A549 (cell line): ENCODE measurements at regions not wholly inside any gene's neighbourhood (a gene's known extent, or its start where the extent isn't known, plus 50 kb on each side); places are given as distances from the start of the nearest gene placed in this dataset.

Experiments
- ATAC-seq, 2 experiments: fragments of 200-7000 bp in 1 of 2; fragments of >200 bp in 1 of 2; cut with Nextera tagmentation in 1 of 2; cut with Tn5 transposase in 1 of 2; 3 replicates each; pipeline versions ENCODE4 v1.8.0 to v1.9.1; 2018 to 2020; ENCODE audit warnings: mild to moderate bottlenecking in 1 of 2, moderate library complexity in 1 of 2
- CTCF ChIA-PET: fragments of 300-600 bp; sonication (Branson Sonifier 250); formaldehyde crosslinking; extraction: SDS; loops from one replicate; lab custom pipeline; 2021; ENCODE audit warnings: antibody characterized with exemption, inconsistent platforms; lab: Yijun Ruan, JAX
- POLR2A ChIA-PET: fragments of 350-600 bp; formaldehyde crosslinking; extraction: SDS; loops from one replicate; lab custom pipeline; 2021; ENCODE audit warnings: antibody characterized with exemption, inconsistent platforms; lab: Yijun Ruan, JAX
- DNase-seq, 2 experiments: peaks; one replicate each; pipeline versions ENCODE4 v3.0.0 to v3.0.0-alpha.2; 2011 to 2016; ENCODE audit warnings: low read depth in 1 of 2, low spot score in 1 of 2
- FAIRE-seq: peaks from 2 replicates; lab custom pipeline; 2011; peaks lifted over from hg19 to GRCh38; lab: Jason Lieb, UNC
- H3K27ac ChIP-seq, 2 experiments: fragments of >200 bp; sonication (Bioruptor Twin); formaldehyde crosslinking; 3 replicates each; pipeline ENCODE4 v1.5.1; 2016 to 2017
- H3K4me1 ChIP-seq: fragments of >200 bp; sonication (Bioruptor Twin); formaldehyde crosslinking; 3 replicates; pipeline ENCODE4 v1.6.1; 2016
- H3K4me2 ChIP-seq: fragments of >200 bp; sonication (Bioruptor Twin); formaldehyde crosslinking; 3 replicates; pipeline ENCODE4 v1.6.1; 2016
- H3K4me3 ChIP-seq: fragments of >200 bp; sonication (Bioruptor Twin); formaldehyde crosslinking; 3 replicates; pipeline ENCODE4 v1.5.1; 2016
- H3K9me3 ChIP-seq: fragments of >200 bp; sonication (Bioruptor Twin); formaldehyde crosslinking; 3 replicates; pipeline ENCODE4 v1.6.1; 2016
- CBX2 ChIP-seq: fragments of 200-600 bp; sonication (generic); IDR thresholded peaks from 2 replicates; pipeline ENCODE4 v1.6.1; 2016; ENCODE audit warnings: low read depth, mild to moderate bottlenecking, borderline replicate concordance
- CBX8 ChIP-seq: fragments of 200-600 bp; sonication (generic); IDR thresholded peaks from 2 replicates; pipeline ENCODE4 v1.6.1; 2016
- CEBPB ChIP-seq, 2 experiments: fragments of >200 bp in 1 of 2; sonication (Bioruptor Twin) in 1 of 2; formaldehyde crosslinking in 1 of 2; IDR thresholded peaks; 2 replicates each; pipeline ENCODE4 v1.6.1; 2012 to 2016
- EHF ChIP-seq: fragments of 250-450 bp; sonication (Bioruptor Pico); IDR thresholded peaks from 2 replicates; pipeline ENCODE4 v1.5.0; 2020; ENCODE audit warnings: mild to moderate bottlenecking
- EHMT2 ChIP-seq: fragments of 200-600 bp; sonication (generic); IDR thresholded peaks from 2 replicates; pipeline ENCODE4 v1.6.1; 2016; ENCODE audit warnings: antibody characterized with exemption, low read depth, mild to moderate bottlenecking, moderate library complexity
- FOSL2 ChIP-seq, 2 experiments: fragments of 450-650 bp in 1 of 2; fragments of >200 bp in 1 of 2; sonication (Bioruptor Twin) in 1 of 2; formaldehyde crosslinking; IDR thresholded peaks; 2 replicates each; pipeline versions ENCODE4 v1.5.0 to v1.6.1; 2016 to 2020; ENCODE audit warnings: mild to moderate bottlenecking in 1 of 2, moderate library complexity in 1 of 2
- GATA3 ChIP-seq: IDR thresholded peaks from 2 replicates; pipeline ENCODE4 v1.6.1; 2012; ENCODE audit warnings: borderline replicate concordance
- HOXA7 ChIP-seq: fragments of 250-450 bp; sonication (Bioruptor Pico); IDR thresholded peaks from 2 replicates; pipeline ENCODE4 v1.5.0; 2020; ENCODE audit warnings: mild to moderate bottlenecking, moderate library complexity
- HOXB13 ChIP-seq: fragments of 250-450 bp; sonication (Bioruptor Pico); IDR thresholded peaks from 2 replicates; pipeline ENCODE4 v1.5.0; 2020; ENCODE audit warnings: low read depth, mild to moderate bottlenecking, moderate library complexity
- HOXB5 ChIP-seq: fragments of 250-450 bp; sonication (Bioruptor Pico); IDR thresholded peaks from 2 replicates; pipeline ENCODE4 v1.5.0; 2020; ENCODE audit warnings: mild to moderate bottlenecking, moderate library complexity
- JUN ChIP-seq, 2 experiments: fragments of >200 bp; sonication (Bioruptor Twin); formaldehyde crosslinking; IDR thresholded peaks; 2 replicates in 1 of 2; 3 replicates in 1 of 2; pipeline ENCODE4 v1.6.1; 2016 to 2017
- KDM1A ChIP-seq: fragments of 200-600 bp; sonication (generic); IDR thresholded peaks from 2 replicates; pipeline ENCODE4 v1.6.1; 2016; ENCODE audit warnings: low read depth, mild to moderate bottlenecking
- MAFK ChIP-seq: fragments of 450-650 bp; IDR thresholded peaks from 2 replicates; pipeline ENCODE4 v1.6.1; 2014; ENCODE audit not compliant: partially characterized antibody
- NPAS2 ChIP-seq: fragments of 250-450 bp; sonication (Bioruptor Pico); IDR thresholded peaks from 2 replicates; pipeline ENCODE4 v1.8.0; 2022; ENCODE audit warnings: mild to moderate bottlenecking, moderate library complexity, borderline replicate concordance
- RFX5 ChIP-seq: fragments of 450-650 bp; IDR thresholded peaks from 2 replicates; pipeline ENCODE4 v1.7.1; 2014; ENCODE audit warnings: antibody characterized with exemption, mild to moderate bottlenecking, moderate library complexity
- TP53 ChIP-seq: fragments of 250-450 bp; sonication (Bioruptor Pico); IDR thresholded peaks from 2 replicates; pipeline ENCODE4 v1.5.0; 2021; ENCODE audit warnings: mild to moderate bottlenecking, moderate library complexity
- ZFP36 ChIP-seq: fragments of 450-650 bp; IDR thresholded peaks from 2 replicates; pipeline ENCODE4 v1.6.1; 2014; ENCODE audit warnings: borderline replicate concordance; ENCODE audit not compliant: partially characterized antibody
- ZNF302 ChIP-seq: fragments of 250-450 bp; sonication (Bioruptor Pico); IDR thresholded peaks from 2 replicates; pipeline ENCODE4 v1.9.0; 2021; ENCODE audit warnings: inconsistent platforms, mild to moderate bottlenecking, moderate library complexity
- WGBS: methylation state at CpG from one replicate; pipeline ENCODE4 v1.1.6; 2017; ENCODE audit errors: missing lambda C conversion rate; 5-methylcytosine and 5-hydroxymethylcytosine counted together
- TF ChIP-seq, protein P1 (sequence below): IDR thresholded peaks from 2 replicates; pipeline ENCODE4 v1.6.1; 2012; ENCODE audit warnings: low read depth, borderline replicate concordance
- TF ChIP-seq, protein P2 (sequence below): fragments of >200 bp; sonication (Bioruptor Twin); formaldehyde crosslinking; IDR thresholded peaks from 3 replicates; pipeline ENCODE4 v1.5.1; 2016

DNA sequence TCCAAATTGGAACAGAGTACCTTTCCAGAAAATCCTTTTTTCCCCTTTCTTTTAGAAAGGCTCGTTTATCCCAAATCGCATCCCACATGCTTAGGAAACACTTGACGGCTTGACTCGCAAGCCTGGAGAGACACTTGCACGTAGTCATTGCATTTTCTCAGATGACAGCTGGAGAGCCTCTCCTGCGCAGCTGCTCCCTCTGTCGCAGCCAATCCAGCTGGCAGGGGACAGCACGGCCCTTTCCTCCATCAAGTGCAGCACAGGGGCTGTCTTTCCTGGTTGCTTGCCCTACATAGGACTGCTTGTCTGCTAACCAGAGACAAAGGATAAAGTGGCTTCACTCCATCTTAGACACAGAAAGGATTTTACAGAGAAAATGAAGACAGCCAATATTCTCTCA is 77.6 kb upstream of the RGS17 start:
- no peak overlapping the region for H3K4me2 ChIP-seq
- no peak for TF ChIP-seq NPAS2 (CRISPR knock-in tag)
- no peak for TF ChIP-seq CBX8
- TF ChIP-seq, protein P1, sequence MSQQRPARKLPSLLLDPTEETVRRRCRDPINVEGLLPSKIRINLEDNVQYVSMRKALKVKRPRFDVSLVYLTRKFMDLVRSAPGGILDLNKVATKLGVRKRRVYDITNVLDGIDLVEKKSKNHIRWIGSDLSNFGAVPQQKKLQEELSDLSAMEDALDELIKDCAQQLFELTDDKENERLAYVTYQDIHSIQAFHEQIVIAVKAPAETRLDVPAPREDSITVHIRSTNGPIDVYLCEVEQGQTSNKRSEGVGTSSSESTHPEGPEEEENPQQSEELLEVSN = no peak
- TF ChIP-seq FOSL2 (IDR thresholded peaks at IDR 0.05) = no peak
- TF ChIP-seq FOSL2 (CRISPR knock-in tag; IDR thresholded peaks at IDR 0.05) = no peak
- TF ChIP-seq ZFP36 = no peak
- TF ChIP-seq EHF (CRISPR knock-in tag) = no peak
- no peak for TF ChIP-seq HOXB13 (CRISPR knock-in tag)
- no peak for TF ChIP-seq EHMT2
- FAIRE-seq = no peak
- H3K27ac ChIP-seq = no peak overlapping the region
- H3K4me3 ChIP-seq = no peak overlapping the region
- WGBS = 95% methylated on average over 6 of the region's 8 CpGs
- ATAC-seq = no peak
- no peak for DNase-seq
- POLR2A ChIA-PET = no interaction called here
- CTCF ChIA-PET = no interaction called here
- no peaks in the 10 kb centered on the region for H3K4me1 ChIP-seq
- H3K9me3 ChIP-seq = no peaks in the 10 kb centered on the region

DNA sequence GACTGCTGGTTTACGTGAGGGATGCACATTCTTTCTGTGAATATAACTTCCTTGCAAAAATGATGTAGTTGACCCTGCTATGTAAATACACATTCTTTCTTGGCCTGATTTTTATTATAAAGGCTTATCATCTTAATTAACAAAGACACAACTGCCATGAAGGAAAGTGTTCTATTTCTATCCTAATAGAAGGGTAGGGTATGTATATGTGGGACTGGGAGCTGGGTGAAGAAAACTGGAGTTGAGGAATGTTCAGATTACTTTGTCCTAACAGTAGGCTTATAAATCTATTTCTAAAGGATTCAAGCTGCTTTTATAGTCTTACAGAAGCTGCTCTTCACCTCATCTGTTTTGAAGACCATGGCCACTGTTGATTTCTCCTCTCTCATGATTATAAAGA is 76.5 kb upstream of the RGS17 start:
- Histone ChIP-seq H3K4me3 (no peak overlapping the region), H3K9me3 (no peaks in the 10 kb centered on the region), H3K4me1 (no peaks in the 10 kb centered on the region), H3K4me2 (no peak overlapping the region), H3K27ac (no peak overlapping the region)
- no peak for FAIRE-seq
- POLR2A ChIA-PET = no interaction called here
- DNase-seq = no peak
- no peak for ATAC-seq
- 83% methylated on average over 1 of the region's 1 CpG for WGBS
- CTCF ChIA-PET = no interaction called here
- no peak for TF ChIP-seq MAFK
- TF ChIP-seq EHMT2 = no peak
- TF ChIP-seq ZNF302 (CRISPR knock-in tag) = no peak
- TF ChIP-seq GATA3 = no peak
- TF ChIP-seq, protein P2, sequence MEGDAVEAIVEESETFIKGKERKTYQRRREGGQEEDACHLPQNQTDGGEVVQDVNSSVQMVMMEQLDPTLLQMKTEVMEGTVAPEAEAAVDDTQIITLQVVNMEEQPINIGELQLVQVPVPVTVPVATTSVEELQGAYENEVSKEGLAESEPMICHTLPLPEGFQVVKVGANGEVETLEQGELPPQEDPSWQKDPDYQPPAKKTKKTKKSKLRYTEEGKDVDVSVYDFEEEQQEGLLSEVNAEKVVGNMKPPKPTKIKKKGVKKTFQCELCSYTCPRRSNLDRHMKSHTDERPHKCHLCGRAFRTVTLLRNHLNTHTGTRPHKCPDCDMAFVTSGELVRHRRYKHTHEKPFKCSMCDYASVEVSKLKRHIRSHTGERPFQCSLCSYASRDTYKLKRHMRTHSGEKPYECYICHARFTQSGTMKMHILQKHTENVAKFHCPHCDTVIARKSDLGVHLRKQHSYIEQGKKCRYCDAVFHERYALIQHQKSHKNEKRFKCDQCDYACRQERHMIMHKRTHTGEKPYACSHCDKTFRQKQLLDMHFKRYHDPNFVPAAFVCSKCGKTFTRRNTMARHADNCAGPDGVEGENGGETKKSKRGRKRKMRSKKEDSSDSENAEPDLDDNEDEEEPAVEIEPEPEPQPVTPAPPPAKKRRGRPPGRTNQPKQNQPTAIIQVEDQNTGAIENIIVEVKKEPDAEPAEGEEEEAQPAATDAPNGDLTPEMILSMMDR = no peak
- TF ChIP-seq JUN (IDR thresholded peaks at IDR 0.05) = no peak
- TF ChIP-seq HOXA7 (CRISPR knock-in tag) = no peak

DNA sequence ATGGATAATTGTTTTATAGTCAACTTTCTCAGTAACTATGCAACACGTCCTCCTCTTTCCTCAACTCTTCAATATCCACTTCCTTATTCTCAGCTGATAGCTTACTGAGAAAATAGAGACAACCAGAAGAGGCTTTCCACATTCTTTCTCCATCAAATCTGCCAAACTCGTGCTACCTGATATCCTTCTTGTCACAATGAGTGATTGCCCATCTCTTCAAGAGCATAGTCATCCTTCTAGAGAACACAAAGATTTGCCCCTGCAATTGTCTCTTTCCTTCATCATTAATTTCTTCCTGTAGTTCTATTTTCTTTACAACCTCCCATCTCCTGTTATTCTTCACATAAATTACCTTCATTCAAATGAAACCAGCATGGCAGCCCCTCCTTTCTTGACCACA is 75.9 kb upstream of the RGS17 start:
- no peak overlapping the region for H3K4me2 ChIP-seq

DNA sequence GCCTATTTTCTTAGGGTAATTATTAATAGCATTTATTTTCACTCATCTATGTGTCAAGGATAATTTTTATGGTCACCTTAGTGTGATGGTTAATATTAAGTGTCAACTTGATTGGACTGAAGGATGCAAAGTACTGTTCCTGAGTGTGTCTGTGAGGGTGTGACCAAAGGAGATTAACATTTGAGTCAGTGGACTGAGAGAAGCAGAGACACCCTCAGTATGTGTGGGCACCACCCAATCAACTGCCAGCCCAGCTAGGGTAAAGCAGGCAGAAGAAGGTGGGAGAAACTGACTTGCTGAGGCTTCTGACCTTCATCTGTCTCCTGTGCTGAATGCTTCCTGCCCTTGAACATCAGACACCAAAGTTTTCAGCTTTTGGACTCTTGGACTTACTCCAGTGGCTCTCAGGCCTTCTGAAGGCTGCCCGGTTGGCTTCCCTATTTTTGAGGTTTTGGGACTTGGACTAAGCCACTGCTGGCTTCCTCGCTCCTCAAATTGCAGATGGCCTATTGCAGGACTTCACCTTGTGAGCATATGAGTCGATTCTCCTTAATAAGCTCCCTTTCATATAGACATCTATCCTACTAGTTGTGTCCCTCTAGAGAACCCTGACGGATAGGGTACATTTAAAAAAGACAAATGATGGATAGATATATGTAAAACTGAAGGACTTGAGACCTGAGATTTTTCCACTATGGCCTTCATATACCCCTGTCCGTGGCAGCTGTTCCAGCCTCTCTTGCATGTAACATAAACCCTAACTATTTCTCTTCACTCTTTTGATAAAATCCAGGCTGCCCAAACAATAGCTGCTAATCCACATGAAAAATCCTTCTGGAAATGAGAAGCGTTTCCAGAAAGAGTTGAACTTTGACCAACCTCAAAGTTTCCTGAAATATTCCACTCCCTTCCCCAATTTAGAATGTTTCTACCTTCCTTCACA is 62.1 kb upstream of the RGS17 start:
- 89% methylated on average over 6 of the region's 6 CpGs for WGBS
- no peak for ATAC-seq
- POLR2A ChIA-PET = no interaction called here
- no peaks in the 10 kb centered on the region for H3K4me1 ChIP-seq
- TF ChIP-seq CEBPB (IDR thresholded peaks at IDR 0.05) (no peak), KDM1A (no peak), RFX5 (no peak), HOXB5 (CRISPR knock-in tag) (no peak), NPAS2 (CRISPR knock-in tag) (no peak)
- no peaks in the 10 kb centered on the region for H3K9me3 ChIP-seq
- CTCF ChIA-PET = no interaction called here
- no peak for DNase-seq
- H3K27ac ChIP-seq = no peak overlapping the region
- H3K4me3 ChIP-seq = no peak overlapping the region
- no peak overlapping the region for H3K4me2 ChIP-seq
- FAIRE-seq = no peak

More for the DNA sequence above, 75.9 kb upstream of the RGS17 start:
- Histone ChIP-seq H3K27ac (no peak overlapping the region), H3K4me3 (no peak overlapping the region), H3K4me1 (no peaks in the 10 kb centered on the region), H3K9me3 (no peaks in the 10 kb centered on the region)
- ChIA-PET CTCF (no interaction called here), POLR2A (no interaction called here)
- TF ChIP-seq TP53 = no peak
- no peak for TF ChIP-seq CBX2
- TF ChIP-seq CEBPB (IDR thresholded peaks at IDR 0.05) = no peak
- TF ChIP-seq CBX8 = no peak
- ATAC-seq (no peak), FAIRE-seq (no peak), DNase-seq (no peak)
- 46% methylated on average over 2 of the region's 2 CpGs for WGBS
